Spleen (tissue), 7 donors: ENCODE measurements at regions not wholly inside any gene's neighbourhood (a gene's known extent, or its start where the extent isn't known, plus 50 kb on each side); places are given as distances from the start of the nearest gene placed in this dataset.

Experiments used
- POLR2A ChIP-seq, 3 donors: fragments of 450-650 bp; IDR thresholded peaks; one replicate each; pipeline ENCODE4 v1.5.1; 2017; ENCODE audit warnings: antibody characterized with exemption in 3 of 3, mild to moderate bottlenecking in 1 of 3
- TF ChIP-seq, protein P1 (sequence below), 11 experiments: fragments of 200-600 bp in 7 of 11; fragments of 450-650 bp in 4 of 11; sonication (generic) in 4 of 11; IDR thresholded peaks in 8 of 11; conservative IDR thresholded peaks in 3 of 11; 1 replicate in 7 of 11; 2 replicates in 4 of 11; pipeline versions ENCODE4 v1.4.0 to v1.8.0; 2016 to 2021; ENCODE audit warnings: antibody characterized with exemption in 11 of 11, inconsistent platforms in 4 of 11, mild to moderate bottlenecking in 1 of 11
- donor health status: DM: no; HTN: no; CAD: no; lungs with moderate emphysema.
- donor health status: DM: no; HTN: no; CAD: no.
- donor health status: DM: no; HTN: no; CAD: no.

DNA sequence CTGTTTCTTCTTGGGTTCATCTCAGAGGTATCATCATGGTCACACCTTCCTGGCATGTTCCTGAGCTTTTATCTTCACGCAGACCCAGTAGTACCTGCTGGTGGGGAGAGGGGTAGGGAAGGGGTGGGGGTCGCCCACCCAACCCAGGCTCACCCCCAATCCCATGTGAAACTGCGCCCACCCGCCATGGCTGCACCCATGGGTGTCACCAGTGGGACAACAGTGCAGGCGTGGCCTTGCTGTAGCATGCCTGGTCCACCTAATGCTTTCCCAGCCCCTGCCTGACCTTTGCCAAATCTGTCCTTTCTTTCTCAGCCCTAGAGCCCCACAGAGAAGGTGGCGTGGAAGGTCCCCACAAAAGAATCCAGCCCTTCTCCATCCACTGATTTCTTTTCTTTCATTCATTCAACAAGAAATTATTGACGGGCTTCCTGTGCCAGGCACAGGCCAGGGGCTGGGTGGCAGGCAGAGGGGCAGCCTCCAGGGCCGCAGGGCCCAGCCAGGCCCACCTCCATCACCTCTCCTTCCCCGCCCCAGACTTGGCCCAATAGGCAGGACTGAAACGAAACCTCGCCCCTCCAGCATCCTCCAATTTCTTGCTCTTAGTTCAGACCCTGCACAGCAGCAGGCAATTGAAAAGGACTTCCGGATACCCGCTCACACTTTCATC, 79.1 kb upstream of the TNRC6C start:
- TF ChIP-seq POLR2A (IDR thresholded peaks at IDR 0.05), result no peak
- TF ChIP-seq, protein P1, sequence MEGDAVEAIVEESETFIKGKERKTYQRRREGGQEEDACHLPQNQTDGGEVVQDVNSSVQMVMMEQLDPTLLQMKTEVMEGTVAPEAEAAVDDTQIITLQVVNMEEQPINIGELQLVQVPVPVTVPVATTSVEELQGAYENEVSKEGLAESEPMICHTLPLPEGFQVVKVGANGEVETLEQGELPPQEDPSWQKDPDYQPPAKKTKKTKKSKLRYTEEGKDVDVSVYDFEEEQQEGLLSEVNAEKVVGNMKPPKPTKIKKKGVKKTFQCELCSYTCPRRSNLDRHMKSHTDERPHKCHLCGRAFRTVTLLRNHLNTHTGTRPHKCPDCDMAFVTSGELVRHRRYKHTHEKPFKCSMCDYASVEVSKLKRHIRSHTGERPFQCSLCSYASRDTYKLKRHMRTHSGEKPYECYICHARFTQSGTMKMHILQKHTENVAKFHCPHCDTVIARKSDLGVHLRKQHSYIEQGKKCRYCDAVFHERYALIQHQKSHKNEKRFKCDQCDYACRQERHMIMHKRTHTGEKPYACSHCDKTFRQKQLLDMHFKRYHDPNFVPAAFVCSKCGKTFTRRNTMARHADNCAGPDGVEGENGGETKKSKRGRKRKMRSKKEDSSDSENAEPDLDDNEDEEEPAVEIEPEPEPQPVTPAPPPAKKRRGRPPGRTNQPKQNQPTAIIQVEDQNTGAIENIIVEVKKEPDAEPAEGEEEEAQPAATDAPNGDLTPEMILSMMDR (IDR thresholded peaks at IDR 0.05 in 8 of 11, conservative IDR thresholded peaks at IDR 0.05 in 3 of 11), result no peak
